ENCODE measurements at regions not wholly inside any gene's neighbourhood (a gene's known extent, or its start where the extent isn't known, plus 50 kb on each side); places are given as distances from the start of the nearest gene placed in this dataset.

DNA sequence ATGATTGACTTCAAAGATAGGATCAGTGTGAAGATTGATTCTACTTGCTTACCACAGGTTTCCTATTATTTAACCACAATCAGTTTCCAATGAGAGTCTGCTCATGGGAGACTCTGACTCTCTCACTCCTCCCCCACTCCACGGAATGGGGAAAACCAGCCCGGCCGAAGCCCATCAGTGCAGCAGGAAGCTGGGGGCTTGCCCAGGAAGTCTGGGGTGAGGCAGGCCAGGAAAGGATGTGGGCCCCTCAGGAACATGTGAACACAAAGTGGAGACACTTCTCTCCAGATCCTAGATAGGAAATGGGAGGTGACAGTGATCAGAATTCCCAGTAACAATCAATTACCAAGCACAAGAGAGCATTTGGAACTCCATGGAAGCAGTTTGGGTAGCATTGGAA is 144.2 kb downstream of the TTLL2 start:
- TF ChIP-seq ZFP3 (CRISPR knock-in tag; IDR thresholded peaks at IDR 0.05) (no peak), TCF4 (CRISPR knock-in tag; IDR thresholded peaks at IDR 0.05; ENCODE audit: borderline replicate concordance) (no peak), ZNF565 (CRISPR knock-in tag; conservative IDR thresholded peaks at IDR 0.05; ENCODE audit: low read depth) (no peak), ZNF70 (CRISPR knock-in tag; IDR thresholded peaks at IDR 0.05) (no peak), RARB (CRISPR knock-in tag; IDR thresholded peaks at IDR 0.05) (no peak), POU6F1 (CRISPR knock-in tag; IDR thresholded peaks at IDR 0.05; ENCODE audit: borderline replicate concordance, low read depth) (no peak), ARNTL (CRISPR knock-in tag; IDR thresholded peaks at IDR 0.05; ENCODE audit: borderline replicate concordance, low read depth) (no peak), BACH2 (CRISPR knock-in tag; IDR thresholded peaks at IDR 0.05; ENCODE audit: borderline replicate concordance) (no peak), ZFP30 (CRISPR knock-in tag; IDR thresholded peaks at IDR 0.05) (no peak)

All from SK-N-SH treated with all-trans-retinoic acid at 6 μM for 48 hours (cell line).